GM12873 (cell line): ENCODE measurements at regions not wholly inside any gene's neighbourhood (a gene's known extent, or its start where the extent isn't known, plus 50 kb on each side); places are given as distances from the start of the nearest gene placed in this dataset.

Experiments
- TF ChIP-seq, protein P1 (sequence below): IDR thresholded peaks from 2 replicates; pipeline ENCODE4 v1.5.1; 2012; ENCODE audit warnings: low read depth, mild to moderate bottlenecking, moderate library complexity, low read length, control low read depth; ENCODE audit not compliant: insufficient read depth; ENCODE audit errors: missing control alignments

DNA sequence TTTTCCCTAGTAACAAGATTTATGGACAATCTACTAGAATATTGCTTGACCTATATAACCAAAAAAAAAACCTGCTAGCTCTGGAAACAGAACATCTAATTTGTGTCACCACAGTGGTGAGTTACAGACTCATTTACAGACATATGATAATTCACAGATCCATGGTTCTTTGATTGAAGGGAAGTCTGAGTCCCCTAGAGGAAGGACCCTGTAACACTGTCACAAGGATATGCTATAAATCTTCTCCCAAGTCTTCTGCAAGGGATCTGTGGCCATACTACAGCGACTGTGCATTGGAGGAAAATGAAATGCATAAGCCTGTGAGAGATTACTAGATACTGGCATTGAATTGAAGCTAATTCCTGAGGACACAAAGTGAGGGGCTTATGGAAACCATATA is 630.6 kb upstream of the SGCD start:
- TF ChIP-seq, protein P1, sequence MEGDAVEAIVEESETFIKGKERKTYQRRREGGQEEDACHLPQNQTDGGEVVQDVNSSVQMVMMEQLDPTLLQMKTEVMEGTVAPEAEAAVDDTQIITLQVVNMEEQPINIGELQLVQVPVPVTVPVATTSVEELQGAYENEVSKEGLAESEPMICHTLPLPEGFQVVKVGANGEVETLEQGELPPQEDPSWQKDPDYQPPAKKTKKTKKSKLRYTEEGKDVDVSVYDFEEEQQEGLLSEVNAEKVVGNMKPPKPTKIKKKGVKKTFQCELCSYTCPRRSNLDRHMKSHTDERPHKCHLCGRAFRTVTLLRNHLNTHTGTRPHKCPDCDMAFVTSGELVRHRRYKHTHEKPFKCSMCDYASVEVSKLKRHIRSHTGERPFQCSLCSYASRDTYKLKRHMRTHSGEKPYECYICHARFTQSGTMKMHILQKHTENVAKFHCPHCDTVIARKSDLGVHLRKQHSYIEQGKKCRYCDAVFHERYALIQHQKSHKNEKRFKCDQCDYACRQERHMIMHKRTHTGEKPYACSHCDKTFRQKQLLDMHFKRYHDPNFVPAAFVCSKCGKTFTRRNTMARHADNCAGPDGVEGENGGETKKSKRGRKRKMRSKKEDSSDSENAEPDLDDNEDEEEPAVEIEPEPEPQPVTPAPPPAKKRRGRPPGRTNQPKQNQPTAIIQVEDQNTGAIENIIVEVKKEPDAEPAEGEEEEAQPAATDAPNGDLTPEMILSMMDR, result no peak

DNA sequence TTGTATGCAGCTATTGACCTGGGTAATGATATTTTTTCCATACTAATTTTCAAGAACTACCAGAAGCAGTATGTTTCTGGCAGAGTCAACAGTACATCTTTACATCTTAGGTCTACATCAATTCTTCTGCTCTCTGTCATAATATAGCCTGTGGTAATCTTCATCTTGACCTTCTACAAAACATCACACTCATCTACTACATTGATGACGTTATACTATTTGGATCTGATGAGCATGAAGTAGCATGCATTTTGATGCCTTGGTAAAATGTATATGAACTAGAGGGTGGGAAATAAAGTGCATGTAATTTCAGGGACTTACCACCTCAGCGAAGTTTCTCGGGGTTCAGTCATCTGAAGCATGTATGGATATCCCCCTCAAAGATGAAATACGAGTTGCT is 629.7 kb upstream of the SGCD start:
- TF ChIP-seq, protein P1, result no peak

DNA sequence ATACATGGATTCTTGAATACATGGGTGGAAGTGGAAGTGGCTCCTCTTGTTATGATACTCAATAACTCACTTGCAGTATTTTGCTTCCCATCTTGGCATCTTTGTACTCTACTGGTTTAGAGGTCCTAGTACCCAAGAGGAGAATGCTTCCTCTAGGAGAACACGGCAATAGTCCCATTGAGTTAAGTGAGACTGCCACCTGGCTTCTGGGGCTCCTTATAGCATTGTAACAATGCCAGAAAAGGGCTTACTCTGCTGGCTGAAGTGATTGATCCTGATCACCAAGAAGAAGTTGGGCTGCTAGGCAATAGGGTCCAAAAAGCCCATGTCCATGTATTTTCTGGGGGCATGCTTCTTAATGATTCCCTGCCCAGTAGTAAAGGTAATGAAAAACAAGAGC is 627.6 kb upstream of the SGCD start:
- TF ChIP-seq, protein P1, result no peak

DNA sequence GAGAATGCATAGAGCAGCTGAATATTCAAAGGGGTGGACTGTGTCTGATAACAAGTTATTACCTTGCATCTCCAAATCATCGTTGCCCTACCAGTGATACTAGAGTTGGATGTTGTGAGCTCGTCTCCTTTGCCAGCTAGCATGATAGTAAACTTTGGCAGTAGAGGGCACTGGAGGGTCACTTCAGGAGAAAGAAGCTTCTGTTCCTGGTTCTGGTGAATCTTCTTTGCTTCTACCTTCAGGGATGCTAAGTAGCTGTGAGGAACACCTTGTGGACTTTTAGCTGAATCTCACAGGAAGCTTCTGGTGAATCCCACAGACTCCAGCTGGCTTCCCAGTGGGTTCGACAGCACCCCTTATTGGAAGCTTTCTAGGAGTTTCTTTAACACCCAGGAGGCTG is 626.6 kb upstream of the SGCD start:
- TF ChIP-seq, protein P1, result peak; percentile 31

DNA sequence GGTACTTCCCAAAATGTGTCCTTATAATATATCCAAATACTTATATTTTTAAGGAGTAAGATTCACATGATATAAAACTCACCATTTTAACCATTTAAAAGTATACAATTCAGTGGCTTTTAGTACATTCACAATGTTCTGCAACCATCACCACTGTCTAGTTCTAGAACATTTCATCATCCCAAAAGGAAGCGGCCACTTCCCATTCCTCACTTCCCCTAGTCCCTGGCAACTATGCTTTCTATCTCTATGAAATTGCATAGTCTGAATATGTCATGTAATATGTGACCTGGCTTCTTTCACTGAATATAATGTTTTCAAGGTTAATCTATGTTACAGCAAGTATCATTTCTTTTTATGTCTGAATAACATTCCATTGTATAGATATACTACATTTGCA is 615.1 kb upstream of the SGCD start:
- TF ChIP-seq, protein P1, result no peak

DNA sequence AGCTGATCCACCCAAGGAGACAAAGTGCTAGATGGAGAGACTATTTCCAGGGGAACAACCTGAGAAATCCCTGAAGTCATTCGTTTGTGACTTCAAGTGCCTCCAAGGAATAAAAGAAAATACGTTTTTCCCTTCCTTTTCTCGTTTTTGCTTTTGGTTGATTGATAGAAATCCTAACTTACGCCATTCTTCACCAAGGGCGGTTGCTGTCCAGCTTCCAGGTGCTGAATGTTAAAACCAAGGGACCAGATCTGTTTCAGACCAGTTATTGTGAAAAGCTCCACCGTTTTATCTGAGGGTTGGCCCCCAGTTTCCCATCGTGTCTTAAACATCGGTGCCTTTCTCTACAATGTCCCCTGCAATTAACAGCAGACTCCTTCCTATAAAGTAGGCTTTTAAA is 600.7 kb upstream of the SGCD start:
- TF ChIP-seq, protein P1, result no peak

DNA sequence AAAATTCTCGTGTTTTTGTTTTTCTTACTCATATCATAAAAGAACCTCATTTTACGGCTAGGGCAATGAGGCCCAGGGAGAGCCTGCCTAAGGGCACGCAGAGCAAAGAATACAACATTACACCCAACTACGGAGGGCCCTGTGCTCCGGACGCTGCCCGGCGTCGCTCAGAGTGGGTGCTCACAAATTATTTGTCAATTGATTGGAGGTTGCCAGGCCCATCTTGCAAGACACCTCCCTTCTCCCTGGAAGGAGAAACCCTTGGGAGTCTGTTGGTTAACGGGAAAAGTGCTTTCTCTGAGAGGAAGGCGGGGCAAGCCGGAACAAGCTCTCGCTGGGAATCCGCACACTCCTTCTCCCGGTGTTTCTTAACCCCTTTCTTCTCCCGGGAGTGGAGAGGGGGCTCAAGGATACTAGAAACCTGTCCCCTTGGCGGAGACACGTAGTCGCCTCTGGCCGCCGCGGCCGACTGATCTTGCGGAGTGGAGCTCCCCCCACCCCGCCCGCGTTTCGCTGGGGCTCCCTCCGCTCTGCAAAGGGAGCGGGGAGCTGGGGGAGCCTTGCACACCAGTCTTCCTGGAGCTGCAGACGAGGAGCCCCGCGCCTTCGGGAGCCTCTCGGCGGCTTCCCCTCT is 599.3 kb upstream of the SGCD start:
- TF ChIP-seq, protein P1, result no peak
